Neural cell (in vitro differentiated cells): ENCODE measurements at regions not wholly inside any gene's neighbourhood (a gene's known extent, or its start where the extent isn't known, plus 50 kb on each side); places are given as distances from the start of the nearest gene placed in this dataset.

Experiments used
- EP300 ChIP-seq: fragments of 450-650 bp; conservative IDR thresholded peaks from 2 replicates; pipeline ENCODE4 v1.6.1; 2014; ENCODE audit warnings: antibody characterized with exemption, mild to moderate bottlenecking, moderate library complexity; ENCODE audit not compliant: poor library complexity, severe bottlenecking
- EZH2 ChIP-seq: fragments of 200-600, 300-800 bp; shearing (Covaris generic), sonication (generic); IDR thresholded peaks from 2 replicates; pipeline ENCODE4 v1.6.1; 2014; ENCODE audit warnings: antibody characterized with exemption, low read length, borderline replicate concordance, mild to moderate bottlenecking; ENCODE audit not compliant: insufficient read depth, poor library complexity, severe bottlenecking
- MXI1 ChIP-seq: fragments of 450-650 bp; conservative IDR thresholded peaks from 2 replicates; pipeline ENCODE4 v1.6.1; 2014; ENCODE audit warnings: antibody characterized with exemption, mild to moderate bottlenecking; ENCODE audit not compliant: poor library complexity, severe bottlenecking
- POLR2AphosphoS5 ChIP-seq: IDR thresholded peaks from 2 replicates; pipeline ENCODE4 v1.6.1; 2012
- RAD21 ChIP-seq: fragments of 450-650 bp; conservative IDR thresholded peaks from 2 replicates; pipeline ENCODE4 v1.6.1; 2014; ENCODE audit warnings: antibody characterized with exemption, mild to moderate bottlenecking, moderate library complexity
- SMC3 ChIP-seq: fragments of 450-650 bp; conservative IDR thresholded peaks from 2 replicates; pipeline ENCODE4 v1.6.1; 2014; ENCODE audit warnings: antibody characterized with exemption, mild to moderate bottlenecking, moderate library complexity; ENCODE audit not compliant: poor library complexity
- TAF1 ChIP-seq: IDR thresholded peaks from 2 replicates; pipeline ENCODE4 v1.6.1; 2012; ENCODE audit warnings: low read depth
- TF ChIP-seq, protein P1 (sequence below): fragments of 450-650 bp; IDR thresholded peaks from 2 replicates; pipeline ENCODE4 v1.5.1; 2014; ENCODE audit warnings: antibody characterized with exemption, mild to moderate bottlenecking, moderate library complexity; ENCODE audit not compliant: poor library complexity, severe bottlenecking
- TF ChIP-seq, protein P2 (sequence below): IDR thresholded peaks from 2 replicates; pipeline ENCODE4 v1.6.1; 2012; ENCODE audit warnings: borderline replicate concordance

GRCh38 chr3:55376753-55377347 lies 110.3 kb downstream of the WNT5A start:
- TF ChIP-seq, protein P1, sequence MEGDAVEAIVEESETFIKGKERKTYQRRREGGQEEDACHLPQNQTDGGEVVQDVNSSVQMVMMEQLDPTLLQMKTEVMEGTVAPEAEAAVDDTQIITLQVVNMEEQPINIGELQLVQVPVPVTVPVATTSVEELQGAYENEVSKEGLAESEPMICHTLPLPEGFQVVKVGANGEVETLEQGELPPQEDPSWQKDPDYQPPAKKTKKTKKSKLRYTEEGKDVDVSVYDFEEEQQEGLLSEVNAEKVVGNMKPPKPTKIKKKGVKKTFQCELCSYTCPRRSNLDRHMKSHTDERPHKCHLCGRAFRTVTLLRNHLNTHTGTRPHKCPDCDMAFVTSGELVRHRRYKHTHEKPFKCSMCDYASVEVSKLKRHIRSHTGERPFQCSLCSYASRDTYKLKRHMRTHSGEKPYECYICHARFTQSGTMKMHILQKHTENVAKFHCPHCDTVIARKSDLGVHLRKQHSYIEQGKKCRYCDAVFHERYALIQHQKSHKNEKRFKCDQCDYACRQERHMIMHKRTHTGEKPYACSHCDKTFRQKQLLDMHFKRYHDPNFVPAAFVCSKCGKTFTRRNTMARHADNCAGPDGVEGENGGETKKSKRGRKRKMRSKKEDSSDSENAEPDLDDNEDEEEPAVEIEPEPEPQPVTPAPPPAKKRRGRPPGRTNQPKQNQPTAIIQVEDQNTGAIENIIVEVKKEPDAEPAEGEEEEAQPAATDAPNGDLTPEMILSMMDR: no peak
- TF ChIP-seq EP300 (no peak), EZH2 (no peak), POLR2AphosphoS5 (no peak), MXI1 (no peak), RAD21 (no peak), TAF1 (no peak), SMC3 (no peak)
- TF ChIP-seq, protein P2, sequence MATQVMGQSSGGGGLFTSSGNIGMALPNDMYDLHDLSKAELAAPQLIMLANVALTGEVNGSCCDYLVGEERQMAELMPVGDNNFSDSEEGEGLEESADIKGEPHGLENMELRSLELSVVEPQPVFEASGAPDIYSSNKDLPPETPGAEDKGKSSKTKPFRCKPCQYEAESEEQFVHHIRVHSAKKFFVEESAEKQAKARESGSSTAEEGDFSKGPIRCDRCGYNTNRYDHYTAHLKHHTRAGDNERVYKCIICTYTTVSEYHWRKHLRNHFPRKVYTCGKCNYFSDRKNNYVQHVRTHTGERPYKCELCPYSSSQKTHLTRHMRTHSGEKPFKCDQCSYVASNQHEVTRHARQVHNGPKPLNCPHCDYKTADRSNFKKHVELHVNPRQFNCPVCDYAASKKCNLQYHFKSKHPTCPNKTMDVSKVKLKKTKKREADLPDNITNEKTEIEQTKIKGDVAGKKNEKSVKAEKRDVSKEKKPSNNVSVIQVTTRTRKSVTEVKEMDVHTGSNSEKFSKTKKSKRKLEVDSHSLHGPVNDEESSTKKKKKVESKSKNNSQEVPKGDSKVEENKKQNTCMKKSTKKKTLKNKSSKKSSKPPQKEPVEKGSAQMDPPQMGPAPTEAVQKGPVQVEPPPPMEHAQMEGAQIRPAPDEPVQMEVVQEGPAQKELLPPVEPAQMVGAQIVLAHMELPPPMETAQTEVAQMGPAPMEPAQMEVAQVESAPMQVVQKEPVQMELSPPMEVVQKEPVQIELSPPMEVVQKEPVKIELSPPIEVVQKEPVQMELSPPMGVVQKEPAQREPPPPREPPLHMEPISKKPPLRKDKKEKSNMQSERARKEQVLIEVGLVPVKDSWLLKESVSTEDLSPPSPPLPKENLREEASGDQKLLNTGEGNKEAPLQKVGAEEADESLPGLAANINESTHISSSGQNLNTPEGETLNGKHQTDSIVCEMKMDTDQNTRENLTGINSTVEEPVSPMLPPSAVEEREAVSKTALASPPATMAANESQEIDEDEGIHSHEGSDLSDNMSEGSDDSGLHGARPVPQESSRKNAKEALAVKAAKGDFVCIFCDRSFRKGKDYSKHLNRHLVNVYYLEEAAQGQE: no peak
